SK-N-SH (cell line): ENCODE measurements at regions not wholly inside any gene's neighbourhood (a gene's known extent, or its start where the extent isn't known, plus 50 kb on each side); places are given as distances from the start of the nearest gene placed in this dataset.
"Not testable (repeated sequence)": the region's sequence is repeated elsewhere in the genome, so short reads cannot be mapped to it uniquely, and the experiment has no call there.

Experiments used
- CTCF ChIA-PET: fragments of 300-600, 350-600 bp; formaldehyde crosslinking; extraction: SDS; loops from one replicate; lab custom pipeline; 2021; lab: Yijun Ruan, JAX
- POLR2A ChIA-PET: fragments of 350-600 bp; sonication (Branson Sonifier 250); formaldehyde crosslinking; extraction: SDS; loops from one replicate; lab custom pipeline; 2020; ENCODE audit warnings: antibody characterized with exemption, inconsistent platforms; lab: Yijun Ruan, JAX
- DNase-seq: peaks from one replicate; pipeline ENCODE4 v3.0.0; 2012
- H2AFZ ChIP-seq: fragments of 200-600 bp; sonication (generic); 2 replicates; pipeline ENCODE4 v1.8.1; 2016; ENCODE audit warnings: antibody characterized with exemption, mild to moderate bottlenecking, low read depth
- H3F3A ChIP-seq: fragments of 200-600 bp; sonication (generic); replicated peaks from 2 replicates; pipeline ENCODE3; 2016; ENCODE audit warnings: antibody characterized with exemption, mild to moderate bottlenecking; ENCODE audit not compliant: insufficient read depth
- H3K27ac ChIP-seq, 2 experiments: fragments of 200-500 bp in 1 of 2; fragments of 200-600 bp in 1 of 2; sonication (Bioruptor generic) in 1 of 2; sonication (generic), shearing (Covaris generic) in 1 of 2; 2 replicates each; pipeline versions ENCODE4 v1.5.1 to v1.6.1; 2014 to 2016; ENCODE audit warnings: low read depth in 2 of 2, inconsistent platforms in 1 of 2, low read length in 1 of 2, mild to moderate bottlenecking in 1 of 2, mixed read lengths in 1 of 2
- H3K27me3 ChIP-seq: fragments of 200-600 bp; sonication (generic), shearing (Covaris generic); 2 replicates; pipeline ENCODE4 v1.6.1; 2016; ENCODE audit warnings: mixed run types; ENCODE audit not compliant: insufficient read depth
- H3K36me3 ChIP-seq, 2 experiments: fragments of 200-500 bp in 1 of 2; fragments of 200-600 bp in 1 of 2; sonication (Bioruptor generic) in 1 of 2; sonication (generic) in 1 of 2; replicated peaks in 1 of 2; 2 replicates each; pipeline versions ENCODE3 to v1.5.1; 2014 to 2016; ENCODE audit warnings: low read length in 1 of 2, mild to moderate bottlenecking in 1 of 2; ENCODE audit not compliant: insufficient read depth in 2 of 2, control insufficient read depth in 1 of 2
- H3K4me1 ChIP-seq, 2 experiments: fragments of 200-500 bp in 1 of 2; fragments of 200-600 bp in 1 of 2; sonication (Bioruptor generic) in 1 of 2; sonication (generic), shearing (Covaris generic) in 1 of 2; 2 replicates each; pipeline versions ENCODE4 v1.5.1 to v1.6.1; 2014 to 2016; ENCODE audit warnings: low read depth in 1 of 2, low read length in 1 of 2, mixed run types in 1 of 2; ENCODE audit not compliant: insufficient read depth in 2 of 2, control insufficient read depth in 1 of 2
- H3K4me2 ChIP-seq: fragments of 200-600 bp; sonication (generic), shearing (Covaris generic); 2 replicates; pipeline ENCODE4 v1.6.1; 2017; ENCODE audit warnings: mixed run types
- H3K4me3 ChIP-seq, 2 experiments: fragments of 200-500 bp in 1 of 2; fragments of 200-600 bp in 1 of 2; sonication (Bioruptor generic) in 1 of 2; sonication (generic), shearing (Covaris generic) in 1 of 2; 2 replicates each; pipeline versions ENCODE4 v1.5.1 to v1.8.1; 2014 to 2016; ENCODE audit warnings: low read depth in 2 of 2, inconsistent platforms in 1 of 2, low read length in 1 of 2, mild to moderate bottlenecking in 1 of 2, mixed read lengths in 1 of 2, moderate library complexity in 1 of 2
- H3K79me2 ChIP-seq: fragments of 200-600 bp; sonication (generic); 2 replicates; pipeline ENCODE4 v1.8.1; 2017; ENCODE audit warnings: mild to moderate bottlenecking; ENCODE audit not compliant: insufficient read depth
- H3K9ac ChIP-seq: fragments of 200-600 bp; sonication (generic); 2 replicates; pipeline ENCODE4 v1.6.1; 2017; ENCODE audit warnings: mixed run types
- H3K9me2 ChIP-seq: fragments of 200-600 bp; sonication (generic); 2 replicates; pipeline ENCODE4 v1.6.1; 2017; ENCODE audit warnings: mixed run types
- H3K9me3 ChIP-seq: fragments of 200-600 bp; sonication (generic); 2 replicates; pipeline ENCODE4 v1.6.1; 2017; ENCODE audit warnings: mixed run types, mild to moderate bottlenecking, moderate library complexity
- H4K20me1 ChIP-seq: fragments of 200-600 bp; sonication (generic); 2 replicates; pipeline ENCODE4 v1.6.1; 2017; ENCODE audit warnings: mild to moderate bottlenecking, mixed run types; ENCODE audit not compliant: insufficient read depth
- EP300 ChIP-seq, 2 experiments: IDR thresholded peaks; 2 replicates each; pipeline versions ENCODE4 v1.4.0 to v1.6.1; 2012; ENCODE audit warnings: borderline replicate concordance in 1 of 2, low read depth in 1 of 2, low read length in 1 of 2
- FOXJ3 ChIP-seq: sonication (generic); formaldehyde crosslinking; IDR thresholded peaks from 2 replicates; pipeline ENCODE4 v1.5.1; 2020; ENCODE audit warnings: mild to moderate bottlenecking, missing genetic modification reagents
- FOXM1 ChIP-seq: IDR thresholded peaks from 2 replicates; pipeline ENCODE4 v1.4.0; 2012; ENCODE audit warnings: low read depth, mild to moderate bottlenecking
- JUND ChIP-seq: IDR thresholded peaks from 2 replicates; pipeline ENCODE4 v1.4.0; 2012
- PBX3 ChIP-seq: IDR thresholded peaks from 2 replicates; pipeline ENCODE4; 2012
- SIN3A ChIP-seq: IDR thresholded peaks from 2 replicates; pipeline ENCODE4 v1.6.1; 2012; ENCODE audit warnings: low read depth, mild to moderate bottlenecking, low read length, moderate library complexity, borderline replicate concordance
- TAF1 ChIP-seq: IDR thresholded peaks from 2 replicates; pipeline ENCODE4 v1.6.1; 2012; ENCODE audit warnings: low read depth, mild to moderate bottlenecking, low read length, moderate library complexity, borderline replicate concordance
- YY1 ChIP-seq: IDR thresholded peaks from 2 replicates; pipeline ENCODE4 v1.4.0; 2012; ENCODE audit warnings: low read depth, mild to moderate bottlenecking
- WGBS: methylation state at CpG from one replicate; pipeline ENCODE4 v1.1.6; 2017; ENCODE audit warnings: low lambda C conversion rate; 5-methylcytosine and 5-hydroxymethylcytosine counted together

DNA sequence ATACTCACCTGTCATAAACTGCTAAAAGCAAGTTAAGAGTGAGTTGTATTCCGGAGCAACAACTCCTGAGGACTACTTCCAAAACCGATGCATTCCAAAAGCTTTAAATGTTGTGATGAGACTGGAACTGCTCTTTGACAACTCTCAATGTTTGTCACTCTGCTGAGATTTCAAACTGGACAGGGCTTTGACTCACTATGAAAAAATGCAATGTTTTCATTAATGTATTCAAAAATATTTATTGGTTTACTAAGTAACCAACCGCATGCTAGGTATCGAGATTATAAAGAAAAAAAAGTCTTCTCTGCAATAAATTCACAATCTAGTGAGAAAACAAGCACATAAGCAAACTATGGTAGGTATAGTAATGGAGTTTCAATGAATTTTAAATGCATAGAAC lies 107.9 kb upstream of the GNAI1 start:
- Histone ChIP-seq H3K4me1 (no peaks in the 10 kb centered on the region), H2AFZ (no peak overlapping the region), H3F3A (no peaks in the 10 kb centered on the region), H3K27me3 (no peaks in the 10 kb centered on the region), H3K9me3 (no peaks in the 10 kb centered on the region), H3K36me3 (no peaks in the 10 kb centered on the region), H3K9ac (no peak overlapping the region), H3K4me2 (no peak overlapping the region), H3K79me2 (no peaks in the 10 kb centered on the region), H3K27ac (no peak overlapping the region), H4K20me1 (no peaks in the 10 kb centered on the region), H3K4me3 (no peak overlapping the region), H3K9me2 (no peaks in the 10 kb centered on the region)
- ChIA-PET POLR2A (no interaction called here), CTCF (interaction anchor here (2.1 kb wide), 1 partner anchor 729 kb away, joined by 9 read pairs; no protein-coding TSS in a partner anchor)
- WGBS = 93% methylated on average over 4 of the region's 4 CpGs
- DNase-seq = no peak
- TF ChIP-seq FOXJ3 (no peak), FOXM1 (no peak), YY1 (no peak), SIN3A (no peak), TAF1 (no peak), PBX3 (no peak), EP300 (IDR thresholded peaks at IDR 0.05; ENCODE audit: borderline replicate concordance in 1 of 2, low read depth in 1 of 2, low read length in 1 of 2) (no peak), JUND (no peak)

GRCh38 chr7:80020277-80020676 lies 114.4 kb upstream of the GNAI1 start:
- H3K4me3 ChIP-seq, DNase-seq, H3K27me3 ChIP-seq, H3K9ac ChIP-seq, H3F3A ChIP-seq, H4K20me1 ChIP-seq, H3K9me3 ChIP-seq, H3K9me2 ChIP-seq, H3K4me1 ChIP-seq, POLR2A ChIA-PET, H3K27ac ChIP-seq, H3K4me2 ChIP-seq, H3K79me2 ChIP-seq, H3K36me3 ChIP-seq, H2AFZ ChIP-seq: not testable (repeated sequence)
- CTCF ChIA-PET = interaction anchor here (0.6 to 5.9 kb wide), 13 partner anchors 9 to 2000 kb away, joined by 3 to 32 read pairs (median 3); no protein-coding TSS in a partner anchor
- WGBS = 93% methylated on average over 5 of the region's 5 CpGs

- H3K9me3 ChIP-seq, H3K79me2 ChIP-seq, H3K4me3 ChIP-seq, H3K4me1 ChIP-seq, H3K27ac ChIP-seq, H4K20me1 ChIP-seq, H2AFZ ChIP-seq, POLR2A ChIA-PET, H3K4me2 ChIP-seq, H3K9ac ChIP-seq, DNase-seq, H3F3A ChIP-seq, H3K36me3 ChIP-seq, H3K9me2 ChIP-seq, H3K27me3 ChIP-seq: not testable (repeated sequence)
- CTCF ChIA-PET = interaction anchor here (0.6 to 5.9 kb wide), 13 partner anchors 8 to 1999 kb away, joined by 3 to 32 read pairs (median 3); no protein-coding TSS in a partner anchor
- WGBS = 92% methylated on average over 4 of the region's 4 CpGs
Observed at GRCh38 chr7:80019809-80020207, 114.8 kb upstream of the GNAI1 start.
